ENCODE measurements at regions not wholly inside any gene's neighbourhood (a gene's known extent, or its start where the extent isn't known, plus 50 kb on each side); places are given as distances from the start of the nearest gene placed in this dataset.

GRCh38 chr13:82245860-82246259, 1636.4 kb downstream of the SLITRK1 start:
- dilution Hi-C loops (cut with MboI; ENCODE audit: extremely low pct_ligation_motif_present, low sequenced_read_pairs) = no loop called here

DNA sequence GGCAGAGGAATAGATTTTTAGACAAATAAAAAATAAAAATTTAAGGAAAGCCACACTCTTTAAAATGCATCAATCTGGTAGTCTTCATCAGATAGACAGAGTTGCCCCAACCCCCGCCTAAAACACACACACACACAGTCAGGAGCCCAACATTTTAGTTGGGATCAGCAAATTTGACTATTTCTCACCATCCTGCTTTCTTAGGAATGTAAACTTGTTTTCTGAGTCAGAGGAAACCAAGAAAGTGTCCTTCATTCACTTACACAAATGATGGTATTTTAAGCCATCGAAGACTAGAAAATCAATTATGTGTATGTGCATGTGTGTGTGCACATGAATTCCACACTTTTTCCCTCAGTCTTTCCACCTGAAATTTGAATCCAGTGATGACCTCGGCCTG, 1657.5 kb downstream of the SLITRK1 start:
- Histone ChIP-seq H3K4me2 (ENCODE audit: insufficient read depth, low read length) (no peak overlapping the region), H3K9me1 (replicated peaks; ENCODE audit: control insufficient read depth, extremely low read depth, insufficient read depth, low read length) (no peaks in the 10 kb centered on the region), H3K27me3 (ENCODE audit: control insufficient read depth in 2 of 2, insufficient read depth in 2 of 2, low read length in 2 of 2) (no peaks in the 10 kb centered on the region), H3K36me3 (ENCODE audit: control insufficient read depth in 2 of 2, extremely low read depth in 1 of 2, insufficient read depth in 2 of 2, low read length in 2 of 2) (no peaks in the 10 kb centered on the region), H2AFZ (ENCODE audit: low read depth, low read length) (no peak overlapping the region), H3K79me2 (ENCODE audit: control insufficient read depth, insufficient read depth, low read length) (no peaks in the 10 kb centered on the region), H3K27ac (ENCODE audit: insufficient read depth, low read depth, low read length) (no peak overlapping the region), H3K4me1 (ENCODE audit: control insufficient read depth, extremely low read depth, insufficient read depth, low read length) (no peaks in the 10 kb centered on the region), H3K9ac (replicated peaks; ENCODE audit: extremely low read depth, insufficient read depth, low read length) (no peak overlapping the region), H3K4me3 (replicated peaks in 1 of 3; ENCODE audit: insufficient read depth in 1 of 3, low read depth in 1 of 3, low read length in 3 of 3) (no peak overlapping the region), H4K20me1 (replicated peaks; ENCODE audit: control insufficient read depth, extremely low read depth, insufficient read depth, low read length) (no peaks in the 10 kb centered on the region), H3K9me3 (replicated peaks; ENCODE audit: control insufficient read depth, insufficient read depth, low read length) (no peaks in the 10 kb centered on the region)
- CTCF ChIA-PET = no interaction called here
- POLR2A ChIA-PET = no interaction called here
- no TSS peak for BruUV-seq (replicated peaks)
- intact Hi-C loops (cut with micrococcal nuclease) (no loop called here), dilution Hi-C loops (cut with MboI; ENCODE audit: extremely low pct_ligation_motif_present, low sequenced_read_pairs) (no loop called here)
- DNase-seq (ENCODE audit: low read depth, low spot score) (no peak), FAIRE-seq (no peak)
- TF ChIP-seq CTCF (IDR thresholded peaks at IDR 0.05; ENCODE audit: extremely low read depth in 1 of 2, insufficient read depth in 1 of 2, low read depth in 1 of 2, low read length in 2 of 2) = no peak
- TF ChIP-seq POLR2AphosphoS5 (IDR thresholded peaks at IDR 0.05; ENCODE audit: insufficient read depth, low read depth, low read length) = no peak
- TF ChIP-seq JUN (IDR thresholded peaks at IDR 0.05; ENCODE audit: borderline replicate concordance, insufficient read depth, insufficient read length, low read depth) = no peak
- no peak for TF ChIP-seq GATA2 (IDR thresholded peaks at IDR 0.05; ENCODE audit: insufficient read depth, insufficient read length, low read depth, low read length)
- no peak for TF ChIP-seq MAX (IDR thresholded peaks at IDR 0.05; ENCODE audit: insufficient read depth, insufficient read length)
- TF ChIP-seq MYC (IDR thresholded peaks at IDR 0.05; ENCODE audit: low read depth, low read length) = no peak

More at GRCh38 chr13:82245860-82246259, 1636.4 kb downstream of the SLITRK1 start:
- no peaks in the 10 kb centered on the region for H3K9me1 ChIP-seq (replicated peaks; ENCODE audit: control insufficient read depth, extremely low read depth, insufficient read depth, low read length)
- H3K4me1 ChIP-seq (ENCODE audit: control insufficient read depth, extremely low read depth, insufficient read depth, low read length) = no peaks in the 10 kb centered on the region
- intact Hi-C loops (cut with micrococcal nuclease) = no loop called here
- no peak overlapping the region for H2AFZ ChIP-seq (ENCODE audit: low read depth, low read length)
- H3K9me3 ChIP-seq (replicated peaks; ENCODE audit: control insufficient read depth, insufficient read depth, low read length) = no peaks in the 10 kb centered on the region
- H3K27me3 ChIP-seq (ENCODE audit: control insufficient read depth in 2 of 2, insufficient read depth in 2 of 2, low read length in 2 of 2) = no peaks in the 10 kb centered on the region
- no peak for TF ChIP-seq MYC (IDR thresholded peaks at IDR 0.05; ENCODE audit: low read depth, low read length)
- TF ChIP-seq POLR2A (IDR thresholded peaks at IDR 0.05; ENCODE audit: low read depth, low read length) = no peak
- no peak for TF ChIP-seq GATA2 (IDR thresholded peaks at IDR 0.05; ENCODE audit: insufficient read depth, insufficient read length, low read depth, low read length)
- TF ChIP-seq FOS (IDR thresholded peaks at IDR 0.05; ENCODE audit: borderline replicate concordance, insufficient read depth, low read length) = no peak
- TF ChIP-seq POLR2AphosphoS5 (IDR thresholded peaks at IDR 0.05; ENCODE audit: insufficient read depth, low read depth, low read length) = no peak
- TF ChIP-seq JUN (IDR thresholded peaks at IDR 0.05; ENCODE audit: borderline replicate concordance, insufficient read depth, insufficient read length, low read depth) = no peak
- POLR2A ChIA-PET = no interaction called here
- DNase-seq (ENCODE audit: low read depth, low spot score) (no peak), FAIRE-seq (no peak)
- H3K4me3 ChIP-seq (replicated peaks in 1 of 3; ENCODE audit: insufficient read depth in 1 of 3, low read depth in 1 of 3, low read length in 3 of 3) = no peak overlapping the region
- BruUV-seq (replicated peaks) = no TSS peak
- CTCF ChIA-PET = no interaction called here
- H3K4me2 ChIP-seq (ENCODE audit: insufficient read depth, low read length) = no peak overlapping the region
- H4K20me1 ChIP-seq (replicated peaks; ENCODE audit: control insufficient read depth, extremely low read depth, insufficient read depth, low read length) = no peaks in the 10 kb centered on the region
- no peak overlapping the region for H3K27ac ChIP-seq (ENCODE audit: insufficient read depth, low read depth, low read length)
- H3K9ac ChIP-seq (replicated peaks; ENCODE audit: extremely low read depth, insufficient read depth, low read length) = no peak overlapping the region
- H3K36me3 ChIP-seq (ENCODE audit: control insufficient read depth in 2 of 2, extremely low read depth in 1 of 2, insufficient read depth in 2 of 2, low read length in 2 of 2) = no peaks in the 10 kb centered on the region
- H3K79me2 ChIP-seq (ENCODE audit: control insufficient read depth, insufficient read depth, low read length) = no peaks in the 10 kb centered on the region

Data from endothelial cell of umbilical vein (primary cell).